C1 segment of cervical spinal cord (tissue), 14 donors: ENCODE measurements at regions not wholly inside any gene's neighbourhood (a gene's known extent, or its start where the extent isn't known, plus 50 kb on each side); places are given as distances from the start of the nearest gene placed in this dataset.

Experiments
- DNase-seq, 14 donors: peaks; one replicate each; lab custom pipeline; 2025; lab: John Stamatoyannopoulos, UW

- no peak for DNase-seq
Measured at GRCh38 chr15:38672273-38672672, 107.7 kb upstream of the RASGRP1 start.

- no peak for DNase-seq
Measured at GRCh38 chr15:38672814-38673670, 108.4 kb upstream of the RASGRP1 start.

- no peak for DNase-seq
Measured at GRCh38 chr15:38674448-38674847, 109.8 kb upstream of the RASGRP1 start.

GRCh38 chr15:38678281-38678680 lies 113.7 kb upstream of the RASGRP1 start:
- no peak for DNase-seq

GRCh38 chr15:38680775-38681174 lies 116.2 kb upstream of the RASGRP1 start:
- no peak for DNase-seq

GRCh38 chr15:38682363-38682762 lies 117.7 kb upstream of the RASGRP1 start:
- no peak for DNase-seq

GRCh38 chr15:38682861-38683260 lies 118.2 kb upstream of the RASGRP1 start:
- no peak for DNase-seq

- DNase-seq, result peak in 8 of 14 donors; percentile 11 to 36 (median 18)
Measured at GRCh38 chr15:38683382-38684242, 119.0 kb upstream of the RASGRP1 start.

- DNase-seq, result no peak
Measured at GRCh38 chr15:38684440-38685010, 119.9 kb upstream of the RASGRP1 start.

GRCh38 chr15:38685686-38686339 lies 121.2 kb upstream of the RASGRP1 start:
- no peak for DNase-seq

- no peak for DNase-seq
Measured at GRCh38 chr15:38687340-38687739, 122.7 kb upstream of the RASGRP1 start.

- no peak for DNase-seq
Measured at GRCh38 chr15:38687775-38688495, 123.3 kb upstream of the RASGRP1 start.

GRCh38 chr15:38688761-38689160 lies 124.1 kb upstream of the RASGRP1 start:
- no peak for DNase-seq

GRCh38 chr15:38689522-38689921 lies 124.9 kb upstream of the RASGRP1 start:
- no peak for DNase-seq

GRCh38 chr15:38690216-38690615 lies 125.6 kb upstream of the RASGRP1 start:
- no peak for DNase-seq

GRCh38 chr15:38690719-38691332 lies 126.2 kb upstream of the RASGRP1 start:
- DNase-seq, result peak in 9 of 14 donors; percentile 4 to 61 (median 30)

- no peak for DNase-seq
Measured at GRCh38 chr15:38691377-38691776, 126.8 kb upstream of the RASGRP1 start.

GRCh38 chr15:38691965-38692788 lies 127.6 kb upstream of the RASGRP1 start:
- peak in 1 of 14 donors; percentile 34 for DNase-seq

GRCh38 chr15:38692789-38693062 lies 128.1 kb upstream of the RASGRP1 start:
- DNase-seq, result no peak
